ENCODE measurements at regions not wholly inside any gene's neighbourhood (a gene's known extent, or its start where the extent isn't known, plus 50 kb on each side); places are given as distances from the start of the nearest gene placed in this dataset.

- H3K4me3 ChIP-seq (ENCODE audit: low read depth, low read length), result no peak overlapping the region
- no peak for DNase-seq (ENCODE audit: low read depth)
- in situ Hi-C loops (cut with HindIII; ENCODE audit: low sequenced_read_pairs), result no loop called here
- no peak for TF ChIP-seq CTCF (IDR thresholded peaks at IDR 0.05; ENCODE audit: low read depth, low read length, missing control alignments)
These were observed 1560.3 kb downstream of the MRPL39 start for GRCh38 chr21:24046829-24047443.

- H3K4me3 ChIP-seq (ENCODE audit: low read depth, low read length), result no peak overlapping the region
- in situ Hi-C loops (cut with HindIII; ENCODE audit: low sequenced_read_pairs), result no loop called here
- peak; percentile 98 for DNase-seq (ENCODE audit: low read depth)
- TF ChIP-seq CTCF (IDR thresholded peaks at IDR 0.05; ENCODE audit: low read depth, low read length, missing control alignments), result peak; percentile 65
These were observed 1561.5 kb downstream of the MRPL39 start for GRCh38 chr21:24045775-24046215.

DNA sequence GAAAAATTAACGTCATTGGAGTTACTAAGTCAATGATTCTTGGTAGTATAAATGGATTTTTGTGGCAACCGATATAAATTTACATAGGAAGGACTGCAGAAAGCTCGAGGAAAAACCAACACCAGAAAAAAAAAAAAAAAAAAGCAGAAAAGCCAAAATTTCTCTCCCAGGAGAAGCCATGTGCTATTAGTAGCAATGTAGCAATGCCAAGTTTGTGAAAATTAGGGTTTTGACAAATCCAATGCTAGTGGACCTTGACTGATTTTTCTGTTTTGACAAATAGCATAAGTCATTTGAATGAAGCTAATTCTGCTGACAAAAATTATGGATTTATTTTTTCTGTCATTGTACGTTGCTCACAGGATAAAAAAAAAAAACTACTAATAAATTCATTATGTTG is 1561.9 kb downstream of the MRPL39 start:
- no peak for DNase-seq (ENCODE audit: low read depth)
- H3K4me3 ChIP-seq (ENCODE audit: low read depth, low read length), result no peak overlapping the region
- in situ Hi-C loops (cut with HindIII; ENCODE audit: low sequenced_read_pairs), result no loop called here
- TF ChIP-seq CTCF (IDR thresholded peaks at IDR 0.05; ENCODE audit: low read depth, low read length, missing control alignments), result no peak

- no peak for DNase-seq (ENCODE audit: low read depth)
- in situ Hi-C loops (cut with HindIII; ENCODE audit: low sequenced_read_pairs), result no loop called here
- no peak overlapping the region for H3K4me3 ChIP-seq (ENCODE audit: low read depth, low read length)
- TF ChIP-seq CTCF (IDR thresholded peaks at IDR 0.05; ENCODE audit: low read depth, low read length, missing control alignments), result no peak
These were observed 1564.6 kb downstream of the MRPL39 start for GRCh38 chr21:24042687-24043086.

GRCh38 chr21:24032709-24033232 is 1574.5 kb downstream of the MRPL39 start:
- no peak overlapping the region for H3K4me3 ChIP-seq (ENCODE audit: low read depth, low read length)
- no peak for TF ChIP-seq CTCF (IDR thresholded peaks at IDR 0.05; ENCODE audit: low read depth, low read length, missing control alignments)
- in situ Hi-C loops (cut with HindIII; ENCODE audit: low sequenced_read_pairs), result no loop called here
- no peak for DNase-seq (ENCODE audit: low read depth)

GRCh38 chr21:24027396-24027795 is 1579.9 kb downstream of the MRPL39 start:
- DNase-seq (ENCODE audit: low read depth), result no peak
- H3K4me3 ChIP-seq (ENCODE audit: low read depth, low read length), result no peak overlapping the region
- in situ Hi-C loops (cut with HindIII; ENCODE audit: low sequenced_read_pairs), result no loop called here
- no peak for TF ChIP-seq CTCF (IDR thresholded peaks at IDR 0.05; ENCODE audit: low read depth, low read length, missing control alignments)
